NOMO-1 (cell line): ENCODE measurements at regions not wholly inside any gene's neighbourhood (a gene's known extent, or its start where the extent isn't known, plus 50 kb on each side); places are given as distances from the start of the nearest gene placed in this dataset.
"Not testable (repeated sequence)": the region's sequence is repeated elsewhere in the genome, so short reads cannot be mapped to it uniquely, and the experiment has no call there.

Experiments used
- DNase-seq, 2 experiments: peaks; one replicate each; lab custom pipeline; 2025; ENCODE audit not compliant: unreplicated experiment in 2 of 2; lab: John Stamatoyannopoulos, UW

DNA sequence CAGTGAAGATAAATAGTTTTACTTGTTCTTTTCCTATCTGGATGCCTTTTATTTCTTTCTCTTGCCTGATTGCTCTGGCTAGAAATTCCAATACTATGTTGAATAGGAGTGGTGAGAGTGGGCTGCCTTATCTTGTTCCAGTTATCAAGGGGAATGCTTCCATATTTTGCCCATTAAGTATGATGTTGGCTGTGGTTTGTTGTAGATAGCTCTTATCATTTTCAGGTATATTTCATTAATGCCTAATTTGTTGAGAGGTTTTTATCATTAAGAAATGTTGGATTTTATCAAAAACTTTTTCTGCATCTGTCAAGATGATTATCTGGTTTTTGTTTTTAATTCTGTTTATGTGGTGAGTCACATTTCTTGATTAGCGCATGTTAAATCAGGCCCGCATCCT, 655.8 kb downstream of the NUP35 start:
- DNase-seq = no peak

- DNase-seq = no peak
Measured at GRCh38 chr2:183782436-183782835, 658.2 kb downstream of the NUP35 start.

GRCh38 chr2:183788796-183789195, 664.6 kb downstream of the NUP35 start:
- not testable (repeated sequence) for DNase-seq

DNA sequence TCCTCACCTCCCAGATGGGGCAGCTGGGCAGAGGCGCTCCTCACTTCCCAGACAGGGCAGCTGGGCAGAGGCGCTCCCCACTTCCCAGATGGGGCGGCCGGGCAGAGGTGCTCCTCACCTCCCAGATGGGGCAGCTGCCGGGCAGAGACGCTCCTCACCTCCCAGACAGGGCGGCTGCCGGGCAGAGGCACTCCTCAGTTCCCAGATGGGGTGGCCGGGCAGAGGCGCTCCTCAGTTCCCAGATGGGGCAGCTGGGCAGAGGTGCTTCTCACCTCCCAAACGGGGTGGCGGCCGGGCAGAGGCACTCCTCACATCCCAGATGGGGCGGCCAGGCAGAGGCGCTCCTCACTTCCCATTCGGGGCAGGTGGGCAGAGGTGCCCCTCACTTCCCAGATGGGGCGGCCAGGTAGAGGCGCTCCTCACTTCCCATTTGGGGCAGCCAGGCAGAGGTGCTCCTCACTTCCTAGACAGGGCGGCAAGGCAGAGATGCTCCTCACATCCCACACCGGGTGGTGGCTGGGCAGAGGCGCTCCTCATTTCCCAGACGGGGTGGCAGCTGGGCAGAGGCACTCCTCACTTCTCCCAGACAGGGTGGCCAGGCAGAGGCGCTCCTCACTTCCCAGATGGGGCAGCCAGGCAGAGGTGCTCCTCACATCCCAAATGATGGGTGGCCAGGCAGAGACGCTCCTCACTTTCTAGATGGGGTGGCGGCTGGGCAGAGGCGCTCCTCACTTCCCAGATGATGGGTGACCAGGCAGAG, 668.1 kb downstream of the NUP35 start:
- DNase-seq = not testable (repeated sequence)

- DNase-seq = no peak
Measured at GRCh38 chr2:183798535-183798934, 674.3 kb downstream of the NUP35 start.

DNA sequence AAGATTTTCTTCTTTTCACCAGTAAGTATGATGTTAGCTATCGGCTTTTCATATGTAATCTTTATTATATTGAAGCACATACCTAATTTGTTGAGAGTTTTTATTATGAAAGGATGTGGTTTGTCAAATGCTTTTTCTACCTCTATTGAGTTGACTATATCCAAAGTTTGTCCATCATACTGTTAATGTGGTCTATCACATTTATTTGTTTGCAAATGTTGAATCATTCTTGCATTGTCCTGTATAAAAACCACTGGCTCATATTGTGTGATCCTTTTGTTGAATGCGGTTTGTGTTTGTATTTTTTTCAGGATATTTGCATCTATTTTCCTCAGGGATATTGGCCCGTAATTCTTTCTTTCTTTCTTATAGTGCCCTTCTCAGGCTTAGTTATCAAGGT, 675.5 kb downstream of the NUP35 start:
- DNase-seq = no peak

GRCh38 chr2:183803596-183803995, 679.4 kb downstream of the NUP35 start:
- DNase-seq = no peak

DNA sequence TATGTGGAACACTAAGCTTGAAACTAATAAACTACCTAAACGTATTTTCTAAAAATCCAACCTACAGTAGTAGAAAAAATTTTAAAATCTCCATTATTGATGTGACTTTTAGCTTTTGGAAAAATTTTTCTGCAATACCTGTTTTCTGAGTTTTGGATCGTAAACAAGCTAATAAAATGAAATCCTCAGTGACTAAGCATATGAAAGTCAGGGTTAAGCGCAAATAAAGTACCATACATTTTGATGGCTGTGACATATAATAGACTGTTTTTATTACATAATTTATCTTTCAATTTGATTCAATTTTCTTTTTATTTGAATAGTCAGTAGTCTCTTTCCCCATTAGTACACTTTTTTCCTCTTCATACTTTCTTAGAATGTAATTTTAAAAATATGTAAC, 683.6 kb downstream of the NUP35 start:
- no peak for DNase-seq

DNA sequence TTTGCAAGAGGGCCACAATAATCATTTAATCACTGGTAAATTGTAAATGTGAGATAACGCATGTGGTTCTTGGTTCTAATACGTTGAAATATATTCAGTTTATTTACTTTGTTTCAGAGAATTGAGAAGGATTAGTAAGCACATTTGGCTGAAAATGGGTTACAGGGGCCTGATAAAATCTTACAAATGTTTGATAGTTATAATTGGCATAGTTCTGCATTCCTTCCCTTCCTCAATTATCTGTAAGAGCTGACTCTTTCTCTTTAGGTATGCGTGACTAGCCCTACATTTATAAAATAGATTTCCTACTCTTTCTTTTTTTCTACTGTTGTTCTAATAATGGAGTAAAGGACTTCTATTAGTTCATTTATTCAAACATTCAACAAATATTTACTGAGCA, 685.2 kb downstream of the NUP35 start:
- no peak for DNase-seq

GRCh38 chr2:183811281-183811680, 687.0 kb downstream of the NUP35 start:
- no peak for DNase-seq

- no peak for DNase-seq
Measured at GRCh38 chr2:183812091-183812490, 687.8 kb downstream of the NUP35 start.

GRCh38 chr2:183825710-183826109, 701.5 kb downstream of the NUP35 start:
- no peak for DNase-seq

DNA sequence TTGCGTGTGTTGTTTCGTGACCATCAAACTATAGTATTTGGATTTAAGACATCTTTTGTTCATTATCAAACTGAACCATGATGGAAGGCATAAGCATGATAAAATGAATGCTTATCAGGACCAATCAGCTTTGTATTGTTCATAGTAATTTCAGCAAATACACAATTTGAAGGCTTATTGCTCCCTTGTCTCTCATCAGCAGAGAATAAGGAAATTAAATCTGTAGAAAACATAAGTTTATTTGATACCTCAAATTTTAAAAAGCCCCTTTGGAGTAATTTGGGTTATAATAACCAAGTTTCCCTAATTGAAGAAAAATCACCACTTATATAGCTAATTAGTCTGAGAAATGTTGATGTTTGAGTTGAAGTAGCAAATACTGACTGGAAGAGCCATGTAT, 705.7 kb downstream of the NUP35 start:
- no peak for DNase-seq

DNA sequence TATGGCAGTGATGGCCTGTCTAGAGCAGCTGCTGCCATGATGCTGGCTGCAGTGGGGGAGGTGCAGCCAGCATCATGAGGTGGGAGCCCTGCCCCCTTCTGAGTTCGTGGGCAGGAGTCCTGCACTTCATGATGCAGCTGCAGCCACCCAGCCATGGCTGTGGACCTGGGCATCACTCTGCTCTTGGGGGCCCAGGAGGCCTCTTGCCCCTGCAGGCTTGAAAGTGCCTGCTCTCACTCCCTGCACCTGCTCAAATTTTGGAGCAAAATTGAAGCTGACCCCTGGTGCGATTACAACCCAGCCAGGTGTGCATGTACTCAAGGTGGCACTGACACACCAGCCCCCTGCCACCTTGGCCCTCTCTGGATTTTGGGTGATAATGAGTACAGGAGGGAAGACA, 712.9 kb downstream of the NUP35 start:
- no peak for DNase-seq

DNA sequence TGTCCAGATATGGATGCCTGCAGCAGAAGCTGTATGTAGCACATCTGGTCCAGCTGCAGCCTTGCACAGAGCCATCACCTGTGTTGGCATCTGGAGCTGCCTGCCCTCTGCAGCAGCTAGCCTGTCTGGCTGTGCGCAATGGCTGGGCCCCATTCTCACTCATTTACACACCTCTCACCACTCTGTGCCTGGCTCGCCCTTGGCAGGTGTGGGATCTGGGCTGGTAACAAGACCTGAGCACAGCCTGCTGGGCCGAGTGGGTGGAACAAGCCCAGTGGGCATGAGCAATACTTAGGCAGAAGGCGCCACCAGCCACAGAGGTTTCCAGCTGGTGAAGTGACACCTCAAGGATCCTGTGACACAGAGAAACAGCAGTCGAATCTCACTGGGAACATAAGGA, 714.1 kb downstream of the NUP35 start:
- no peak for DNase-seq

DNA sequence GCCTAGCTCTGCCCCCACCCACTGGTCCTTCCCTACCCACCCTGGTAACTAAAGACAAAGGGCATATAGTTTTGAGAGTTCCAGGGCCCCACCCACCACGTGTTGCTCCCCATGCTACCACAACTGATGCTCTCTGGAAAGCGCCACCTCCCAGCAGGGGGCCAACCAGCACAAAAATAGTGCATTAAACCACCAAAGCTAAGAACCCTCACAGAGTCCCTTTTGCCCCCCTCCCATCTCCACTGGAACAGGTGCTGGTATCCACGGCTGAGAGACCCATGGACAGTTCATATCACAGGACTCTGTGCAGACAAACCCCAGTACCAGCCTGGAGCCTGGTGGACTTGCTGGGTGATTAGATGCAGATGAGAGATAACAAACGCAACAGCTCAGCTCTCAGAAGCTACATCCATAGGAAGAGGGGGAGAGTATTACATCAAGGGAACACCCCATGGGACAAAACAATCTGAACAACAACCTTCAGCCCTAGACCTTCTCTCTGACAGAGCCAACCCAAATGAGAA, 715.9 kb downstream of the NUP35 start:
- DNase-seq = no peak

- not testable (repeated sequence) for DNase-seq
Measured at GRCh38 chr2:183849826-183850225, 725.6 kb downstream of the NUP35 start.

DNA sequence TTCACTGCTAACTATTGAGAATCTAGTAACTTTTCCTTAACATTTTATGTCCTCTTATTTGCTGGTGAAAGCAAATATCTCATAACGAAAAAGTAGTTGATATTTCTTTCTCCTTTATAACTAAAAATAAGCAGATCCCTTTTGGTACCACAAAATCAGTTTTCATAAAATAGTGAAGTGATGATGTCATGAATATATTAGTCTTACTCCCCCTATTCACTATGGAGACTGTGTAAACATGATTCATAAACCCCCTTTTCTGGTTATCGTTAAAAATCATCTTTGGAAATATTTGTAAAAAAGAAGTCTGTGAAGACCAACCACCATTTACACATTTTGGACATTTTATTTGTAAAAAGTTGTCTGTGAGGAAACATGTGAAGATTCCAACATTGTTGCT, 734.9 kb downstream of the NUP35 start:
- DNase-seq = no peak

- no peak for DNase-seq
Measured at GRCh38 chr2:183866666-183867065, 731.7 kb upstream of the ZNF804A start.

- DNase-seq = no peak
Measured at GRCh38 chr2:183867206-183867605, 731.1 kb upstream of the ZNF804A start.

DNA sequence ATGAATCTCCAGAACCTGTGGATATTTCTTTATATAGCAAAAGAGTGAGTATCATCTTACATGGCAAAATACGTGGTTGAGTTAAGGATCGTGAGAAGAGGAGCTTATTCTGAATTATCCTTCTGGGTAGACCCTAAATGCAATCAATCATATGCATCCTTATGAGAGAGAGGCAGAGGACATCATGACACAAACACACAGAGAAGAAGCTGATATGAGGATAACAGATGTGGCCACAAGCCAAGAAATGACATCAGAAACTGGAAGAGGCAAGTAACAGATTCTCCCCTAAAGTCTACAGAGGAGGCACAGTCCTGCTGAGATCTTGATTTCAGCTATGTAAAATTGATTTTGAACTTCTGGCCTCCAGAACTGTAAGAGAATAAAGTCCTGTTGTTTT, 730.2 kb upstream of the ZNF804A start:
- no peak for DNase-seq

DNA sequence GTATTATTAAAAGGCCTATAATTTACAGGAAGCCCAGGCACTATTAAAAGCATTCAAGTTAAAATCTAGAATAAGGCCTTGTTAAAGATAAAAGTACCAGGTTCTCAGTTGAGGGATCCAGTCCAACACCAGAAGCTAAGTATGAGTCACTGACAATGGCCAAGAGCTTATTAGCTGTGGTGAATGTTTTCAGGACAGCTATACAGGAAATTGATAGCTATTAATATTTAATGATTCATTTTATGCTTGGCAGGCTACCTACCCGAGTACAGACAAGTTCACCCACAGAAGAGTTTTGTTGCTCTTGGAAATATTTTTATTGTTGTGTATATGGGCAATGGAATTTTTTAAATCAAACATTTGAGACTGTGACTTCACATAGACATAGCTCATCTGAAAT, 729.6 kb upstream of the ZNF804A start:
- DNase-seq = no peak

- DNase-seq = no peak
Measured at GRCh38 chr2:183872131-183872530, 726.2 kb upstream of the ZNF804A start.
